ENCODE measurements at regions not wholly inside any gene's neighbourhood (a gene's known extent, or its start where the extent isn't known, plus 50 kb on each side); places are given as distances from the start of the nearest gene placed in this dataset.

DNA sequence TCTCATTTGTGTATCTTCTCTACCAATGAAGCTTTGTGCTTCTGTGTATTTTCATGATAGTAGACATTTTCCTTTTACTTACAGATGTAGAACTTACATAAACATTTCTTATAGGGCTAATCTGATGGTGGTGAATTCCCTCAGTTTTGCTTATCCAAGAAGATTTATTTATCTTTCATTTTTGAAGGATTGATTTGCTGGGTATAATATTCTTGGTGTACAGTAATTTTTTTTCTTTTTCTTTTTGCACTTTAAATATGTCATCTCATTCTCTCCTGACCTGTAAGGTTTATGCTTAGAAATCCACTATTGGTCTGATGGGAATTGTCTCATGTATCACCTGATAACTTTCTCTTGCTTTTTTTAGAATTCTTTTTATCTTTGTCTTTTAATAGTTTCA lies 127.6 kb upstream of the KCTD3 start:
- TF ChIP-seq, protein P1, sequence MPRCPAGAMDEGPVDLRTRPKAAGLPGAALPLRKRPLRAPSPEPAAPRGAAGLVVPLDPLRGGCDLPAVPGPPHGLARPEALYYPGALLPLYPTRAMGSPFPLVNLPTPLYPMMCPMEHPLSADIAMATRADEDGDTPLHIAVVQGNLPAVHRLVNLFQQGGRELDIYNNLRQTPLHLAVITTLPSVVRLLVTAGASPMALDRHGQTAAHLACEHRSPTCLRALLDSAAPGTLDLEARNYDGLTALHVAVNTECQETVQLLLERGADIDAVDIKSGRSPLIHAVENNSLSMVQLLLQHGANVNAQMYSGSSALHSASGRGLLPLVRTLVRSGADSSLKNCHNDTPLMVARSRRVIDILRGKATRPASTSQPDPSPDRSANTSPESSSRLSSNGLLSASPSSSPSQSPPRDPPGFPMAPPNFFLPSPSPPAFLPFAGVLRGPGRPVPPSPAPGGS (IDR thresholded peaks at IDR 0.05; ENCODE audit: borderline replicate concordance, insufficient read depth, low read depth, low read length, poor library complexity, severe bottlenecking), result no peak
- TF ChIP-seq, protein P2, sequence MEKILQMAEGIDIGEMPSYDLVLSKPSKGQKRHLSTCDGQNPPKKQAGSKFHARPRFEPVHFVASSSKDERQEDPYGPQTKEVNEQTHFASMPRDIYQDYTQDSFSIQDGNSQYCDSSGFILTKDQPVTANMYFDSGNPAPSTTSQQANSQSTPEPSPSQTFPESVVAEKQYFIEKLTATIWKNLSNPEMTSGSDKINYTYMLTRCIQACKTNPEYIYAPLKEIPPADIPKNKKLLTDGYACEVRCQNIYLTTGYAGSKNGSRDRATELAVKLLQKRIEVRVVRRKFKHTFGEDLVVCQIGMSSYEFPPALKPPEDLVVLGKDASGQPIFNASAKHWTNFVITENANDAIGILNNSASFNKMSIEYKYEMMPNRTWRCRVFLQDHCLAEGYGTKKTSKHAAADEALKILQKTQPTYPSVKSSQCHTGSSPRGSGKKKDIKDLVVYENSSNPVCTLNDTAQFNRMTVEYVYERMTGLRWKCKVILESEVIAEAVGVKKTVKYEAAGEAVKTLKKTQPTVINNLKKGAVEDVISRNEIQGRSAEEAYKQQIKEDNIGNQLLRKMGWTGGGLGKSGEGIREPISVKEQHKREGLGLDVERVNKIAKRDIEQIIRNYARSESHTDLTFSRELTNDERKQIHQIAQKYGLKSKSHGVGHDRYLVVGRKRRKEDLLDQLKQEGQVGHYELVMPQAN (conservative IDR thresholded peaks at IDR 0.05), result no peak
- TF ChIP-seq NFYA (IDR thresholded peaks at IDR 0.05; ENCODE audit: borderline replicate concordance, low read depth, low read length) (no peak), EP300 (IDR thresholded peaks at IDR 0.05; ENCODE audit: borderline replicate concordance in 1 of 2, control insufficient read depth in 1 of 2, low read depth in 2 of 2, low read length in 2 of 2) (no peak), BHLHE40 (IDR thresholded peaks at IDR 0.05; ENCODE audit: borderline replicate concordance in 1 of 2, low read depth in 2 of 2, low read length in 1 of 2) (no peak), PML (IDR thresholded peaks at IDR 0.05; ENCODE audit: low read length) (no peak), SMC3 (IDR thresholded peaks at IDR 0.05; ENCODE audit: borderline replicate concordance, low read length) (no peak), MXI1 (IDR thresholded peaks at IDR 0.05; ENCODE audit: low read depth, low read length) (no peak), RAD21 (IDR thresholded peaks at IDR 0.05; ENCODE audit: insufficient read depth, low read depth, low read length) (no peak), NRF1 (conservative IDR thresholded peaks at IDR 0.05; ENCODE audit: low read depth, low read length) (no peak)
- TF ChIP-seq, protein P3, sequence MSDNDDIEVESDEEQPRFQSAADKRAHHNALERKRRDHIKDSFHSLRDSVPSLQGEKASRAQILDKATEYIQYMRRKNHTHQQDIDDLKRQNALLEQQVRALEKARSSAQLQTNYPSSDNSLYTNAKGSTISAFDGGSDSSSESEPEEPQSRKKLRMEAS (IDR thresholded peaks at IDR 0.05; ENCODE audit: low read depth, low read length), result no peak
- TF ChIP-seq, protein P4, sequence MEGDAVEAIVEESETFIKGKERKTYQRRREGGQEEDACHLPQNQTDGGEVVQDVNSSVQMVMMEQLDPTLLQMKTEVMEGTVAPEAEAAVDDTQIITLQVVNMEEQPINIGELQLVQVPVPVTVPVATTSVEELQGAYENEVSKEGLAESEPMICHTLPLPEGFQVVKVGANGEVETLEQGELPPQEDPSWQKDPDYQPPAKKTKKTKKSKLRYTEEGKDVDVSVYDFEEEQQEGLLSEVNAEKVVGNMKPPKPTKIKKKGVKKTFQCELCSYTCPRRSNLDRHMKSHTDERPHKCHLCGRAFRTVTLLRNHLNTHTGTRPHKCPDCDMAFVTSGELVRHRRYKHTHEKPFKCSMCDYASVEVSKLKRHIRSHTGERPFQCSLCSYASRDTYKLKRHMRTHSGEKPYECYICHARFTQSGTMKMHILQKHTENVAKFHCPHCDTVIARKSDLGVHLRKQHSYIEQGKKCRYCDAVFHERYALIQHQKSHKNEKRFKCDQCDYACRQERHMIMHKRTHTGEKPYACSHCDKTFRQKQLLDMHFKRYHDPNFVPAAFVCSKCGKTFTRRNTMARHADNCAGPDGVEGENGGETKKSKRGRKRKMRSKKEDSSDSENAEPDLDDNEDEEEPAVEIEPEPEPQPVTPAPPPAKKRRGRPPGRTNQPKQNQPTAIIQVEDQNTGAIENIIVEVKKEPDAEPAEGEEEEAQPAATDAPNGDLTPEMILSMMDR (IDR thresholded peaks at IDR 0.05 in 2 of 3, conservative IDR thresholded peaks at IDR 0.05 in 1 of 3; ENCODE audit: control insufficient read depth in 2 of 3, extremely low read depth in 1 of 3, insufficient read depth in 1 of 3, low read depth in 3 of 3, low read length in 3 of 3), result no peak
